ENCODE measurements at regions not wholly inside any gene's neighbourhood (a gene's known extent, or its start where the extent isn't known, plus 50 kb on each side); places are given as distances from the start of the nearest gene placed in this dataset.
A peak's percentile ranks its signal among the peaks of the same experiment; 100 is the strongest.

GRCh38 chr13:76038920-76039716 lies 403.0 kb downstream of the LMO7 start:
- no peak for DNase-seq

- no peak for DNase-seq
These were observed 400.0 kb downstream of the LMO7 start for GRCh38 chr13:76036176-76036575.

GRCh38 chr13:76035711-76036110 lies 399.6 kb downstream of the LMO7 start:
- no peak for DNase-seq

GRCh38 chr13:76029706-76030105 lies 393.6 kb downstream of the LMO7 start:
- no peak for DNase-seq

GRCh38 chr13:76029088-76029487 lies 393.0 kb downstream of the LMO7 start:
- DNase-seq = no peak

GRCh38 chr13:76027131-76027530 lies 391.0 kb downstream of the LMO7 start:
- no peak for DNase-seq

GRCh38 chr13:76025392-76025791 lies 389.3 kb downstream of the LMO7 start:
- DNase-seq = no peak

GRCh38 chr13:76024151-76024550 lies 388.0 kb downstream of the LMO7 start:
- no peak for DNase-seq

GRCh38 chr13:76023652-76024051 lies 387.5 kb downstream of the LMO7 start:
- DNase-seq = no peak

GRCh38 chr13:76020421-76020955 lies 384.4 kb downstream of the LMO7 start:
- no peak for DNase-seq

GRCh38 chr13:76019421-76020044 lies 383.4 kb downstream of the LMO7 start:
- no peak for DNase-seq

- DNase-seq = no peak
These were observed 381.9 kb downstream of the LMO7 start for GRCh38 chr13:76017861-76018556.

GRCh38 chr13:76016799-76017400 lies 380.8 kb downstream of the LMO7 start:
- peak; percentile 29 for DNase-seq

GRCh38 chr13:76014406-76015318 lies 378.5 kb downstream of the LMO7 start:
- DNase-seq = no peak

GRCh38 chr13:76012091-76012721 lies 376.1 kb downstream of the LMO7 start:
- no peak for DNase-seq

- no peak for DNase-seq
These were observed 373.2 kb downstream of the LMO7 start for GRCh38 chr13:76009267-76009890.

GRCh38 chr13:76004416-76004815 lies 368.3 kb downstream of the LMO7 start:
- DNase-seq = no peak

GRCh38 chr13:76000131-76000530 lies 364.0 kb downstream of the LMO7 start:
- DNase-seq = no peak

- no peak for DNase-seq
These were observed 360.5 kb downstream of the LMO7 start for GRCh38 chr13:75996582-75996981.

GRCh38 chr13:75995966-75996365 lies 359.8 kb downstream of the LMO7 start:
- DNase-seq = no peak

- no peak for DNase-seq
These were observed 357.7 kb downstream of the LMO7 start for GRCh38 chr13:75993823-75994222.

Measured in activated CD4-positive, alpha-beta T cell treated with anti-CD3 and anti-CD28 coated beads, Interleukin-10, Interleukin-2, amounts not matched to agents 100 ng/mL and 50 ng/mL, durations not matched to agents 16 hours and 8 hours (primary cell).